ENCODE measurements at regions not wholly inside any gene's neighbourhood (a gene's known extent, or its start where the extent isn't known, plus 50 kb on each side); places are given as distances from the start of the nearest gene placed in this dataset.

- TF ChIP-seq, protein P1, sequence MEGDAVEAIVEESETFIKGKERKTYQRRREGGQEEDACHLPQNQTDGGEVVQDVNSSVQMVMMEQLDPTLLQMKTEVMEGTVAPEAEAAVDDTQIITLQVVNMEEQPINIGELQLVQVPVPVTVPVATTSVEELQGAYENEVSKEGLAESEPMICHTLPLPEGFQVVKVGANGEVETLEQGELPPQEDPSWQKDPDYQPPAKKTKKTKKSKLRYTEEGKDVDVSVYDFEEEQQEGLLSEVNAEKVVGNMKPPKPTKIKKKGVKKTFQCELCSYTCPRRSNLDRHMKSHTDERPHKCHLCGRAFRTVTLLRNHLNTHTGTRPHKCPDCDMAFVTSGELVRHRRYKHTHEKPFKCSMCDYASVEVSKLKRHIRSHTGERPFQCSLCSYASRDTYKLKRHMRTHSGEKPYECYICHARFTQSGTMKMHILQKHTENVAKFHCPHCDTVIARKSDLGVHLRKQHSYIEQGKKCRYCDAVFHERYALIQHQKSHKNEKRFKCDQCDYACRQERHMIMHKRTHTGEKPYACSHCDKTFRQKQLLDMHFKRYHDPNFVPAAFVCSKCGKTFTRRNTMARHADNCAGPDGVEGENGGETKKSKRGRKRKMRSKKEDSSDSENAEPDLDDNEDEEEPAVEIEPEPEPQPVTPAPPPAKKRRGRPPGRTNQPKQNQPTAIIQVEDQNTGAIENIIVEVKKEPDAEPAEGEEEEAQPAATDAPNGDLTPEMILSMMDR (IDR thresholded peaks at IDR 0.05): no peak
- no peak for TF ChIP-seq POLR2A (IDR thresholded peaks at IDR 0.05)
- Histone ChIP-seq H3K9me3 (no peaks in the 10 kb centered on the region), H3K4me1 (no peaks in the 10 kb centered on the region), H3K4me3 (no peak overlapping the region), H3K36me3 (no peaks in the 10 kb centered on the region), H3K27me3 (no peaks in the 10 kb centered on the region), H3K27ac (no peak overlapping the region)
- DNase-seq: no peak
These were observed 183.8 kb upstream of the GSC start for GRCh38 chr14:94953541-94954260.

- no peaks in the 10 kb centered on the region for H3K9me3 ChIP-seq
- H3K4me3 ChIP-seq: no peak overlapping the region
- TF ChIP-seq, protein P1 (IDR thresholded peaks at IDR 0.05): no peak
- TF ChIP-seq POLR2A (IDR thresholded peaks at IDR 0.05): no peak
- H3K36me3 ChIP-seq: no peaks in the 10 kb centered on the region
- H3K4me1 ChIP-seq: no peaks in the 10 kb centered on the region
- H3K27me3 ChIP-seq: no peaks in the 10 kb centered on the region
- no peak overlapping the region for H3K27ac ChIP-seq
- no peak for DNase-seq
These were observed 182.2 kb upstream of the GSC start for GRCh38 chr14:94952097-94952496.

DNA sequence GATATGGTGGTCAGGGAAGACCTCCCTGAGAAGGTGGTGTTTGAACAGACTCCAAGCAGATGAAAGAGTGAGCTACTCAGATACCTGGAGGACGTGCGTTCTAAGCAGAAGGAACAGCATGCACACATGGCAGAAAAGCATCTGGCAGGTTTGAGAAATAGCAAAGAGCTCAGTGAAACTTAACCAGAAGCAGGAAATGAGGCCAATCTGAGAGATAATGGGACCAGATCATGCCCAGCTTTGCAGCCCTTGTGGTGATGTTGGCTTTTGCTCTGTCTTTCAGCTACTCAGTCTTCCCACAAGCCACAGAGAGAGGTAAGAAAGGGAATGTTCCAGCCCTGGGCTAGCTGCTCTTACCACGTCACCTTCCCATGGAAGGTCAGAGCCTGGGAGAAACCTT lies 176.3 kb upstream of the GSC start:
- Histone ChIP-seq H3K9me3 (no peaks in the 10 kb centered on the region), H3K4me3 (no peak overlapping the region), H3K27me3 (no peaks in the 10 kb centered on the region), H3K4me1 (no peaks in the 10 kb centered on the region), H3K27ac (no peak overlapping the region), H3K36me3 (no peaks in the 10 kb centered on the region)
- no peak for TF ChIP-seq POLR2A (IDR thresholded peaks at IDR 0.05)
- TF ChIP-seq, protein P1 (IDR thresholded peaks at IDR 0.05): no peak
- DNase-seq: no peak

- Histone ChIP-seq H3K4me1 (no peaks in the 10 kb centered on the region), H3K9me3 (no peaks in the 10 kb centered on the region), H3K36me3 (no peaks in the 10 kb centered on the region), H3K4me3 (no peak overlapping the region), H3K27ac (no peak overlapping the region), H3K27me3 (no peaks in the 10 kb centered on the region)
- peak in 1 of 3 donors; percentile 50 for DNase-seq
- no peak for TF ChIP-seq POLR2A (IDR thresholded peaks at IDR 0.05)
- TF ChIP-seq, protein P1 (IDR thresholded peaks at IDR 0.05): no peak
These were observed 175.7 kb upstream of the GSC start for GRCh38 chr14:94945615-94946014.

- DNase-seq: no peak
- TF ChIP-seq, protein P1 (IDR thresholded peaks at IDR 0.05): no peak
- TF ChIP-seq POLR2A (IDR thresholded peaks at IDR 0.05): no peak
- no peaks in the 10 kb centered on the region for H3K36me3 ChIP-seq
- H3K4me1 ChIP-seq: no peaks in the 10 kb centered on the region
- no peaks in the 10 kb centered on the region for H3K9me3 ChIP-seq
- H3K27ac ChIP-seq: no peak overlapping the region
- H3K27me3 ChIP-seq: no peaks in the 10 kb centered on the region
- no peak overlapping the region for H3K4me3 ChIP-seq
These were observed 174.8 kb upstream of the GSC start for GRCh38 chr14:94944636-94945258.

Measured in Peyer's patch (tissue), 4 donors.